WTC11 (cell line): ENCODE measurements at regions not wholly inside any gene's neighbourhood (a gene's known extent, or its start where the extent isn't known, plus 50 kb on each side); places are given as distances from the start of the nearest gene placed in this dataset.

ENCODE experiments used
- ATAC-seq: fragments of 200-7000 bp; cut with Tn5 transposase; 2 replicates; pipeline ENCODE4 v1.10.0; 2021; ENCODE audit warnings: mild to moderate bottlenecking, moderate library complexity
- CTCF ChIA-PET: fragments of 300-600 bp; sonication (Branson Sonifier 250); formaldehyde crosslinking; loops from one replicate; lab custom pipeline; 2021; ENCODE audit warnings: antibody characterized with exemption; lab: Charles Lee
- POLR2A ChIA-PET: fragments of 350-600 bp; sonication (Branson Sonifier 250); formaldehyde crosslinking; loops from one replicate; lab custom pipeline; 2021; ENCODE audit warnings: antibody characterized with exemption; lab: Charles Lee
- DNase-seq: peaks from one replicate; pipeline ENCODE4 v3.0.0; 2021; ENCODE audit warnings: low spot score
- H3K27ac Mint-ChIP-seq: 2 replicates; pipeline ENCODE4 v1.8.0; 2021; ENCODE audit warnings: mixed read lengths
- H3K27me3 Mint-ChIP-seq: 2 replicates; pipeline ENCODE4 v1.8.0; 2021; ENCODE audit warnings: low read depth, mild to moderate bottlenecking, moderate library complexity, mixed read lengths
- H3K36me3 Mint-ChIP-seq: 2 replicates; pipeline ENCODE4 v1.8.0; 2021; ENCODE audit warnings: mixed read lengths
- H3K4me1 Mint-ChIP-seq: 2 replicates; pipeline ENCODE4 v1.8.0; 2022; ENCODE audit warnings: mixed read lengths
- H3K4me3 Mint-ChIP-seq: 2 replicates; pipeline ENCODE4 v1.8.0; 2021; ENCODE audit warnings: mild to moderate bottlenecking, moderate library complexity, mixed read lengths
- H3K9me3 Mint-ChIP-seq: 2 replicates; pipeline ENCODE4 v1.8.0; 2021; ENCODE audit warnings: mixed read lengths
- ARID4B ChIP-seq: sonication (generic); formaldehyde crosslinking; IDR thresholded peaks from 2 replicates; pipeline ENCODE4 v1.8.0; 2023; ENCODE audit warnings: missing genetic modification reagents, mild to moderate bottlenecking, borderline replicate concordance
- CBFB ChIP-seq: sonication (generic); formaldehyde crosslinking; IDR thresholded peaks from 2 replicates; pipeline ENCODE4 v1.8.1; 2022; ENCODE audit warnings: mild to moderate bottlenecking, low read depth, missing genetic modification reagents
- CREM ChIP-seq: sonication (generic); formaldehyde crosslinking; IDR thresholded peaks from 2 replicates; pipeline ENCODE4 v1.8.1; 2022; ENCODE audit warnings: mild to moderate bottlenecking, missing genetic modification reagents, moderate library complexity
- CTCF ChIP-seq: fragments of 200-600 bp; IDR thresholded peaks from 2 replicates; pipeline ENCODE4 v1.8.0; 2022; ENCODE audit warnings: antibody characterized with exemption
- EMX1 ChIP-seq: fragments of 250-450 bp; sonication (Bioruptor Pico); IDR thresholded peaks from 2 replicates; pipeline ENCODE4 v1.8.0; 2021; ENCODE audit warnings: mild to moderate bottlenecking
- ERG ChIP-seq: fragments of 250-450 bp; sonication (Bioruptor Pico); IDR thresholded peaks from 2 replicates; pipeline ENCODE4 v1.8.0; 2021; ENCODE audit warnings: mild to moderate bottlenecking
- FOXJ3 ChIP-seq: sonication (generic); formaldehyde crosslinking; IDR thresholded peaks from 2 replicates; pipeline ENCODE4 v1.9.0; 2021; ENCODE audit warnings: missing genetic modification reagents, mild to moderate bottlenecking, borderline replicate concordance
- GABPB1 ChIP-seq: sonication (generic); formaldehyde crosslinking; IDR thresholded peaks from 2 replicates; pipeline ENCODE4 v1.8.1; 2023; ENCODE audit warnings: mild to moderate bottlenecking, missing genetic modification reagents
- NFATC4 ChIP-seq: fragments of 250-450 bp; sonication (Bioruptor Pico); IDR thresholded peaks from 2 replicates; pipeline ENCODE4 v1.9.0; 2021; ENCODE audit warnings: mild to moderate bottlenecking
- STAT6 ChIP-seq: sonication (generic); formaldehyde crosslinking; conservative IDR thresholded peaks from 2 replicates; pipeline ENCODE4 v1.8.1; 2023; ENCODE audit warnings: mild to moderate bottlenecking, low read depth, missing genetic modification reagents, moderate library complexity
- ZNF425 ChIP-seq: fragments of 250-450 bp; sonication (Bioruptor Pico); conservative IDR thresholded peaks from 2 replicates; pipeline ENCODE4 v1.9.0; 2021; ENCODE audit warnings: mild to moderate bottlenecking
- TF ChIP-seq, protein P1 (sequence below): sonication (generic); formaldehyde crosslinking; IDR thresholded peaks from 2 replicates; pipeline ENCODE4 v1.8.0; 2023; ENCODE audit warnings: mild to moderate bottlenecking, missing genetic modification reagents
- TF ChIP-seq, protein P2 (sequence below): sonication (generic); formaldehyde crosslinking; IDR thresholded peaks from 2 replicates; pipeline ENCODE4 v1.8.1; 2023; ENCODE audit warnings: mild to moderate bottlenecking, missing genetic modification reagents
- TF ChIP-seq, protein P3 (sequence below): sonication (generic); formaldehyde crosslinking; IDR thresholded peaks from 2 replicates; pipeline ENCODE4 v1.8.1; 2022; ENCODE audit warnings: low read depth, missing genetic modification reagents, borderline replicate concordance

DNA sequence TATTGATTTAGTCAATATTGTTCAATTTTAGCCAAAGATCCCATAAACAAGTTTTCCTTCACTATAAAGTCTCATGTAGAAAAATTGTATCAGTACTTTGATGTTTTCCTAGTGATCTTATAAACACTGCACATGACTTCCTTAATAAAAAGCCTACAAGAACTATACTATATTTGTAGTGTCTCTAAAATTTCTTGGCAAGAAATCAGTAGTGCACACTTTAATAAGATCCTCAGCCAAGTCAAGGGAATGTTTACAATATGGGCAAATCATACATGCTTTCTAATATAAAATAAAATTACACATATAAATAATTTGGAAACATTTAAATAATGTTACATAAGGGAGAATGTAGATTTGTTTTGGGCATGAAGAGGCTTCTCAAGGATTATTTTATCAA lies 203.0 kb upstream of the CCDC179 start (continued):
- no peak for TF ChIP-seq CTCF

- Mint-ChIP-seq H3K4me3 (no peak overlapping the region), H3K36me3 (no peaks in the 10 kb centered on the region), H3K27ac (no peak overlapping the region), H3K27me3 (no peaks in the 10 kb centered on the region), H3K9me3 (no peaks in the 10 kb centered on the region), H3K4me1 (no peaks in the 10 kb centered on the region)
- ATAC-seq (no peak), DNase-seq (no peak)
- ChIA-PET POLR2A (no interaction called here), CTCF (no interaction called here)
- TF ChIP-seq CBFB (no peak), ZNF425 (no peak), CREM (CRISPR knock-in tag) (no peak), ARID4B (CRISPR knock-in tag) (no peak), EMX1 (CRISPR knock-in tag) (no peak), NFATC4 (CRISPR knock-in tag) (no peak), FOXJ3 (CRISPR knock-in tag) (no peak), STAT6 (CRISPR knock-in tag) (no peak), GABPB1 (no peak), ERG (CRISPR knock-in tag) (no peak)
- TF ChIP-seq, protein P1, sequence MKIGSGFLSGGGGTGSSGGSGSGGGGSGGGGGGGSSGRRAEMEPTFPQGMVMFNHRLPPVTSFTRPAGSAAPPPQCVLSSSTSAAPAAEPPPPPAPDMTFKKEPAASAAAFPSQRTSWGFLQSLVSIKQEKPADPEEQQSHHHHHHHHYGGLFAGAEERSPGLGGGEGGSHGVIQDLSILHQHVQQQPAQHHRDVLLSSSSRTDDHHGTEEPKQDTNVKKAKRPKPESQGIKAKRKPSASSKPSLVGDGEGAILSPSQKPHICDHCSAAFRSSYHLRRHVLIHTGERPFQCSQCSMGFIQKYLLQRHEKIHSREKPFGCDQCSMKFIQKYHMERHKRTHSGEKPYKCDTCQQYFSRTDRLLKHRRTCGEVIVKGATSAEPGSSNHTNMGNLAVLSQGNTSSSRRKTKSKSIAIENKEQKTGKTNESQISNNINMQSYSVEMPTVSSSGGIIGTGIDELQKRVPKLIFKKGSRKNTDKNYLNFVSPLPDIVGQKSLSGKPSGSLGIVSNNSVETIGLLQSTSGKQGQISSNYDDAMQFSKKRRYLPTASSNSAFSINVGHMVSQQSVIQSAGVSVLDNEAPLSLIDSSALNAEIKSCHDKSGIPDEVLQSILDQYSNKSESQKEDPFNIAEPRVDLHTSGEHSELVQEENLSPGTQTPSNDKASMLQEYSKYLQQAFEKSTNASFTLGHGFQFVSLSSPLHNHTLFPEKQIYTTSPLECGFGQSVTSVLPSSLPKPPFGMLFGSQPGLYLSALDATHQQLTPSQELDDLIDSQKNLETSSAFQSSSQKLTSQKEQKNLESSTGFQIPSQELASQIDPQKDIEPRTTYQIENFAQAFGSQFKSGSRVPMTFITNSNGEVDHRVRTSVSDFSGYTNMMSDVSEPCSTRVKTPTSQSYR (CRISPR knock-in tag) = no peak
- TF ChIP-seq, protein P2, sequence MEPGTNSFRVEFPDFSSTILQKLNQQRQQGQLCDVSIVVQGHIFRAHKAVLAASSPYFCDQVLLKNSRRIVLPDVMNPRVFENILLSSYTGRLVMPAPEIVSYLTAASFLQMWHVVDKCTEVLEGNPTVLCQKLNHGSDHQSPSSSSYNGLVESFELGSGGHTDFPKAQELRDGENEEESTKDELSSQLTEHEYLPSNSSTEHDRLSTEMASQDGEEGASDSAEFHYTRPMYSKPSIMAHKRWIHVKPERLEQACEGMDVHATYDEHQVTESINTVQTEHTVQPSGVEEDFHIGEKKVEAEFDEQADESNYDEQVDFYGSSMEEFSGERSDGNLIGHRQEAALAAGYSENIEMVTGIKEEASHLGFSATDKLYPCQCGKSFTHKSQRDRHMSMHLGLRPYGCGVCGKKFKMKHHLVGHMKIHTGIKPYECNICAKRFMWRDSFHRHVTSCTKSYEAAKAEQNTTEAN (CRISPR knock-in tag) = no peak
- TF ChIP-seq, protein P3, sequence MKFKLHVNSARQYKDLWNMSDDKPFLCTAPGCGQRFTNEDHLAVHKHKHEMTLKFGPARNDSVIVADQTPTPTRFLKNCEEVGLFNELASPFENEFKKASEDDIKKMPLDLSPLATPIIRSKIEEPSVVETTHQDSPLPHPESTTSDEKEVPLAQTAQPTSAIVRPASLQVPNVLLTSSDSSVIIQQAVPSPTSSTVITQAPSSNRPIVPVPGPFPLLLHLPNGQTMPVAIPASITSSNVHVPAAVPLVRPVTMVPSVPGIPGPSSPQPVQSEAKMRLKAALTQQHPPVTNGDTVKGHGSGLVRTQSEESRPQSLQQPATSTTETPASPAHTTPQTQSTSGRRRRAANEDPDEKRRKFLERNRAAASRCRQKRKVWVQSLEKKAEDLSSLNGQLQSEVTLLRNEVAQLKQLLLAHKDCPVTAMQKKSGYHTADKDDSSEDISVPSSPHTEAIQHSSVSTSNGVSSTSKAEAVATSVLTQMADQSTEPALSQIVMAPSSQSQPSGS (CRISPR knock-in tag) = no peak
Observed at GRCh38 chr11:23078289-23078971, 218.2 kb upstream of the CCDC179 start.
